G401 (cell line): ENCODE measurements at regions not wholly inside any gene's neighbourhood (a gene's known extent, or its start where the extent isn't known, plus 50 kb on each side); places are given as distances from the start of the nearest gene placed in this dataset.
"Not testable (repeated sequence)": the region's sequence is repeated elsewhere in the genome, so short reads cannot be mapped to it uniquely, and the experiment has no call there.

Experiments
- DNase-seq: peaks from one replicate; pipeline ENCODE4 v3.0.0-alpha.2; 2015; ENCODE audit warnings: low spot score
- in situ Hi-C: cut with HindIII; loops from 2 replicates; pipeline ENCODE4 v1.10.0; 2016; ENCODE audit warnings: low sequenced_read_pairs, mixed read lengths

- in situ Hi-C loops: no loop called here
- DNase-seq: no peak
These were observed 254.6 kb downstream of the STIM2 start for GRCh38 chr4:27115221-27115620.

- DNase-seq: no peak
- in situ Hi-C loops: no loop called here
These were observed 256.8 kb downstream of the STIM2 start for GRCh38 chr4:27117453-27117852.

- in situ Hi-C loops: no loop called here
- DNase-seq: no peak
These were observed 258.6 kb downstream of the STIM2 start for GRCh38 chr4:27119239-27119638.

- no peak for DNase-seq
- in situ Hi-C loops: no loop called here
These were observed 261.2 kb downstream of the STIM2 start for GRCh38 chr4:27121830-27122229.

- in situ Hi-C loops: no loop called here
- DNase-seq: no peak
These were observed 262.6 kb downstream of the STIM2 start for GRCh38 chr4:27123123-27123768.

- in situ Hi-C loops: no loop called here
These were observed 263.1 kb downstream of the STIM2 start for GRCh38 chr4:27123769-27124124.

GRCh38 chr4:27126895-27127294 lies 266.3 kb downstream of the STIM2 start:
- DNase-seq: not testable (repeated sequence)

More at GRCh38 chr4:27123769-27124124, 263.1 kb downstream of the STIM2 start:
- DNase-seq: no peak

GRCh38 chr4:27128443-27128842 lies 267.8 kb downstream of the STIM2 start:
- no peak for DNase-seq
- in situ Hi-C loops: no loop called here

More at GRCh38 chr4:27126895-27127294, 266.3 kb downstream of the STIM2 start:
- in situ Hi-C loops: not testable (repeated sequence)

GRCh38 chr4:27129871-27130366 lies 269.3 kb downstream of the STIM2 start:
- no peak for DNase-seq
- in situ Hi-C loops: no loop called here

GRCh38 chr4:27132497-27132896 lies 271.9 kb downstream of the STIM2 start:
- DNase-seq: no peak
- in situ Hi-C loops: no loop called here

GRCh38 chr4:27140486-27140885 lies 279.8 kb downstream of the STIM2 start:
- in situ Hi-C loops: no loop called here
- no peak for DNase-seq

GRCh38 chr4:27141530-27141929 lies 280.9 kb downstream of the STIM2 start:
- in situ Hi-C loops: no loop called here

GRCh38 chr4:27142841-27143240 lies 282.2 kb downstream of the STIM2 start:
- no peak for DNase-seq
- in situ Hi-C loops: no loop called here

More at GRCh38 chr4:27141530-27141929, 280.9 kb downstream of the STIM2 start:
- no peak for DNase-seq

GRCh38 chr4:27145597-27145996 lies 285.0 kb downstream of the STIM2 start:
- no peak for DNase-seq
- in situ Hi-C loops: no loop called here

GRCh38 chr4:27148211-27148895 lies 287.7 kb downstream of the STIM2 start:
- no peak for DNase-seq
- in situ Hi-C loops: no loop called here

GRCh38 chr4:27149541-27150212 lies 289.0 kb downstream of the STIM2 start:
- in situ Hi-C loops: no loop called here

GRCh38 chr4:27152703-27153102 lies 292.1 kb downstream of the STIM2 start:
- DNase-seq: no peak
- in situ Hi-C loops: no loop called here

More at GRCh38 chr4:27149541-27150212, 289.0 kb downstream of the STIM2 start:
- no peak for DNase-seq

- in situ Hi-C loops: no loop called here
- DNase-seq: no peak
These were observed 294.1 kb downstream of the STIM2 start for GRCh38 chr4:27154706-27155105.

GRCh38 chr4:27161191-27161590 lies 300.6 kb downstream of the STIM2 start:
- in situ Hi-C loops: no loop called here
- no peak for DNase-seq

GRCh38 chr4:27168783-27169182 lies 308.1 kb downstream of the STIM2 start:
- in situ Hi-C loops: no loop called here
- DNase-seq: no peak
